PFSK-1 (cell line): ENCODE measurements at regions not wholly inside any gene's neighbourhood (a gene's known extent, or its start where the extent isn't known, plus 50 kb on each side); places are given as distances from the start of the nearest gene placed in this dataset.

Experiments
- FOXP2 ChIP-seq: optimal IDR thresholded peaks from 2 replicates; pipeline ENCODE3; 2011; ENCODE audit warnings: borderline replicate concordance, control low read depth, inconsistent platforms; ENCODE audit not compliant: insufficient read depth; ENCODE audit errors: extremely low read length, extremely low read depth
- POLR2AphosphoS5 ChIP-seq: IDR thresholded peaks from 2 replicates; pipeline ENCODE4 v1.6.1; 2012; ENCODE audit warnings: low read depth, mild to moderate bottlenecking, control low read depth, low read length, moderate library complexity
- REST ChIP-seq, 2 experiments: IDR thresholded peaks; 2 replicates each; pipeline versions ENCODE4 v1.6.1 to v1.8.0; 2011 to 2012; ENCODE audit warnings: low read depth in 2 of 2, low read length in 2 of 2, control low read depth in 1 of 2, inconsistent platforms in 1 of 2, mild to moderate bottlenecking in 1 of 2, moderate library complexity in 1 of 2; ENCODE audit not compliant: insufficient read depth in 1 of 2
- SIN3A ChIP-seq: IDR thresholded peaks from 2 replicates; pipeline ENCODE4 v1.6.1; 2012; ENCODE audit warnings: mild to moderate bottlenecking, low read length, moderate library complexity, borderline replicate concordance; ENCODE audit not compliant: insufficient read depth

- no peak for TF ChIP-seq SIN3A
- TF ChIP-seq POLR2AphosphoS5: no peak
- TF ChIP-seq REST (IDR thresholded peaks at IDR 0.05; ENCODE audit: insufficient read depth in 1 of 2, low read depth in 2 of 2, low read length in 2 of 2): no peak
- TF ChIP-seq FOXP2: no peak
Measured at GRCh38 chr2:236956641-236957040, 129.0 kb upstream of the COPS8 start.
